ENCODE measurements at regions not wholly inside any gene's neighbourhood (a gene's known extent, or its start where the extent isn't known, plus 50 kb on each side); places are given as distances from the start of the nearest gene placed in this dataset.

GRCh38 chr10:6892864-6893263 lies 312.8 kb upstream of the PRKCQ start:
- Histone ChIP-seq H2AFZ (replicated peaks) (no peak overlapping the region), H3K4me1 (no peaks in the 10 kb centered on the region), H3K4me2 (no peak overlapping the region), H4K20me1 (ENCODE audit: low read depth) (no peaks in the 10 kb centered on the region), H3K79me2 (ENCODE audit: low read depth) (no peaks in the 10 kb centered on the region), H3K9ac (no peak overlapping the region), H3K9me3 (ENCODE audit: low read depth) (no peaks in the 10 kb centered on the region), H3K27me3 (no peaks in the 10 kb centered on the region), H3K4me3 (no peak overlapping the region), H3K36me3 (no peaks in the 10 kb centered on the region), H3F3A (ENCODE audit: low read depth) (no peaks in the 10 kb centered on the region), H3K27ac (no peak overlapping the region)
- no peak for DNase-seq (ENCODE audit: low spot score)
- Mint-ChIP-seq H3K4me3 (no peak overlapping the region), H3K9me3 (no peaks in the 10 kb centered on the region), H3K27ac (no peak overlapping the region), H3K4me1 (peaks cover 26% of the 10 kb centered on the region), H3K27me3 (ENCODE audit: insufficient read depth, low read depth) (peaks cover 3% of the 10 kb centered on the region), H3K36me3 (no peaks in the 10 kb centered on the region)
- TF ChIP-seq, protein P1, sequence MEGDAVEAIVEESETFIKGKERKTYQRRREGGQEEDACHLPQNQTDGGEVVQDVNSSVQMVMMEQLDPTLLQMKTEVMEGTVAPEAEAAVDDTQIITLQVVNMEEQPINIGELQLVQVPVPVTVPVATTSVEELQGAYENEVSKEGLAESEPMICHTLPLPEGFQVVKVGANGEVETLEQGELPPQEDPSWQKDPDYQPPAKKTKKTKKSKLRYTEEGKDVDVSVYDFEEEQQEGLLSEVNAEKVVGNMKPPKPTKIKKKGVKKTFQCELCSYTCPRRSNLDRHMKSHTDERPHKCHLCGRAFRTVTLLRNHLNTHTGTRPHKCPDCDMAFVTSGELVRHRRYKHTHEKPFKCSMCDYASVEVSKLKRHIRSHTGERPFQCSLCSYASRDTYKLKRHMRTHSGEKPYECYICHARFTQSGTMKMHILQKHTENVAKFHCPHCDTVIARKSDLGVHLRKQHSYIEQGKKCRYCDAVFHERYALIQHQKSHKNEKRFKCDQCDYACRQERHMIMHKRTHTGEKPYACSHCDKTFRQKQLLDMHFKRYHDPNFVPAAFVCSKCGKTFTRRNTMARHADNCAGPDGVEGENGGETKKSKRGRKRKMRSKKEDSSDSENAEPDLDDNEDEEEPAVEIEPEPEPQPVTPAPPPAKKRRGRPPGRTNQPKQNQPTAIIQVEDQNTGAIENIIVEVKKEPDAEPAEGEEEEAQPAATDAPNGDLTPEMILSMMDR (IDR thresholded peaks at IDR 0.05), result no peak
- TF ChIP-seq EZH2phosphoT487 (IDR thresholded peaks at IDR 0.05) (no peak), EZH2 (IDR thresholded peaks at IDR 0.05) (no peak)

DNA sequence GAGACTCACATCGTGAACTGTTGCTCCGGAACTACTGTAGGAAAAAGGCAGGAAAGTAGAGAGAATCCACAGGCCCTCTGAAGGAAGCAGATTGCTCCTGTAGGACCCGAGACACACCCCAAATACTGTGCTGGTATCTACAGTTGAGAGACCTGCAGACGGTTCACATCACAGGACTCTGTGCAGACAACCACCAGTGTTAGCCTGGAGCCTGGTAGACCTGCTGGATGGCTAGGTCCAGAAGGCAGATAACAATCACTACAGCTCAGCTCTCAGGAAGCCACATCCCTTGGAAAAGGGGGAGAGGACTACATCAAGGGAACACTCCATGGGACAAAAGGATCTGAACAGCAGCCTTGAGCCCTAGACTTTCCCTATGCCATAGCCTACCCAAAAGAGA lies 311.8 kb upstream of the PRKCQ start:
- TF ChIP-seq EZH2 (IDR thresholded peaks at IDR 0.05) (no peak), EZH2phosphoT487 (IDR thresholded peaks at IDR 0.05) (no peak)
- TF ChIP-seq, protein P1 (IDR thresholded peaks at IDR 0.05), result no peak
- peaks cover 28% of the 10 kb centered on the region for H3K4me1 Mint-ChIP-seq
- Histone ChIP-seq H3F3A (ENCODE audit: low read depth) (no peaks in the 10 kb centered on the region), H3K79me2 (ENCODE audit: low read depth) (no peaks in the 10 kb centered on the region), H3K27ac (no peak overlapping the region), H3K27me3 (no peaks in the 10 kb centered on the region), H3K4me3 (no peak overlapping the region), H3K36me3 (no peaks in the 10 kb centered on the region), H3K9ac (no peak overlapping the region), H3K4me2 (no peak overlapping the region), H3K4me1 (no peaks in the 10 kb centered on the region), H4K20me1 (ENCODE audit: low read depth) (no peaks in the 10 kb centered on the region), H3K9me3 (ENCODE audit: low read depth) (no peaks in the 10 kb centered on the region), H2AFZ (replicated peaks) (no peak overlapping the region)
- DNase-seq (ENCODE audit: low spot score), result no peak
- no peaks in the 10 kb centered on the region for H3K9me3 Mint-ChIP-seq
- no peaks in the 10 kb centered on the region for H3K36me3 Mint-ChIP-seq
- no peak overlapping the region for H3K27ac Mint-ChIP-seq
- H3K27me3 Mint-ChIP-seq (ENCODE audit: insufficient read depth, low read depth), result peaks cover 3% of the 10 kb centered on the region
- H3K4me3 Mint-ChIP-seq, result no peak overlapping the region

- Histone ChIP-seq H3F3A (ENCODE audit: low read depth) (no peaks in the 10 kb centered on the region), H3K4me1 (no peaks in the 10 kb centered on the region), H3K27me3 (no peaks in the 10 kb centered on the region), H3K9me3 (ENCODE audit: low read depth) (no peaks in the 10 kb centered on the region), H3K36me3 (no peaks in the 10 kb centered on the region), H2AFZ (replicated peaks) (no peak overlapping the region), H3K27ac (no peak overlapping the region), H4K20me1 (ENCODE audit: low read depth) (no peaks in the 10 kb centered on the region), H3K9ac (no peak overlapping the region), H3K79me2 (ENCODE audit: low read depth) (no peaks in the 10 kb centered on the region), H3K4me2 (no peak overlapping the region), H3K4me3 (no peak overlapping the region)
- H3K4me1 Mint-ChIP-seq, result peaks cover 33% of the 10 kb centered on the region
- no peaks in the 10 kb centered on the region for H3K9me3 Mint-ChIP-seq
- TF ChIP-seq EZH2phosphoT487 (IDR thresholded peaks at IDR 0.05), result no peak
- TF ChIP-seq EZH2 (IDR thresholded peaks at IDR 0.05), result no peak
- TF ChIP-seq, protein P1 (IDR thresholded peaks at IDR 0.05), result no peak
- no peak overlapping the region for H3K4me3 Mint-ChIP-seq
- H3K27me3 Mint-ChIP-seq (ENCODE audit: insufficient read depth, low read depth), result peaks cover 3% of the 10 kb centered on the region
- H3K36me3 Mint-ChIP-seq, result no peaks in the 10 kb centered on the region
- no peak for DNase-seq (ENCODE audit: low spot score)
- H3K27ac Mint-ChIP-seq, result no peak overlapping the region
Observed at GRCh38 chr10:6889718-6890117, 309.6 kb upstream of the PRKCQ start.

Measured in neural progenitor cell (in vitro differentiated cells).